ACC112 (cell line): ENCODE measurements at regions not wholly inside any gene's neighbourhood (a gene's known extent, or its start where the extent isn't known, plus 50 kb on each side); places are given as distances from the start of the nearest gene placed in this dataset.
"Not testable (repeated sequence)": the region's sequence is repeated elsewhere in the genome, so short reads cannot be mapped to it uniquely, and the experiment has no call there.

Experiments
- H2AFZ ChIP-seq: fragments of 200-600 bp; sonication (generic); one replicate; pipeline ENCODE4 v1.6.0; 2017; ENCODE audit warnings: antibody characterized with exemption, low read length; ENCODE audit not compliant: unreplicated experiment
- H3K27ac ChIP-seq: fragments of 200-600 bp; sonication (generic); 2 replicates; pipeline ENCODE4 v1.5.1; 2014; ENCODE audit warnings: low read depth, mild to moderate bottlenecking, antibody characterized with exemption, low read length, moderate library complexity
- H3K27me3 ChIP-seq: fragments of 200-600 bp; sonication (generic); 2 replicates; pipeline ENCODE4 v1.6.1; 2014; ENCODE audit warnings: mild to moderate bottlenecking, antibody characterized with exemption, low read length, moderate library complexity, mixed read lengths; ENCODE audit not compliant: insufficient read depth
- H3K36me3 ChIP-seq: fragments of 200-600 bp; sonication (generic); 2 replicates; pipeline ENCODE4 v1.6.1; 2016; ENCODE audit warnings: mild to moderate bottlenecking, antibody characterized with exemption, low read length, moderate library complexity, mixed read lengths; ENCODE audit not compliant: insufficient read depth
- H3K4me1 ChIP-seq: fragments of 200-600 bp; sonication (generic); one replicate; pipeline ENCODE4 v1.6.1; 2016; ENCODE audit warnings: low read length, mixed read lengths; ENCODE audit not compliant: insufficient read depth, unreplicated experiment, control insufficient read depth
- H3K4me3 ChIP-seq: fragments of 200-600 bp; sonication (generic); 2 replicates; pipeline ENCODE4 v1.5.1; 2014; ENCODE audit warnings: mild to moderate bottlenecking, low read depth, low read length
- H3K79me2 ChIP-seq: fragments of 200-600 bp; sonication (generic); one replicate; pipeline ENCODE4 v1.6.0; 2016; ENCODE audit warnings: low read length; ENCODE audit not compliant: control insufficient read depth, unreplicated experiment, insufficient read depth

- Histone ChIP-seq H3K36me3 (no peaks in the 10 kb centered on the region), H3K4me1 (no peaks in the 10 kb centered on the region), H3K4me3 (no peak overlapping the region), H3K27me3 (no peaks in the 10 kb centered on the region), H3K79me2 (no peaks in the 10 kb centered on the region), H3K27ac (no peak overlapping the region), H2AFZ (no peak overlapping the region)
Measured at GRCh38 chr3:67941433-67942030, 287.1 kb upstream of the SUCLG2 start.

DNA sequence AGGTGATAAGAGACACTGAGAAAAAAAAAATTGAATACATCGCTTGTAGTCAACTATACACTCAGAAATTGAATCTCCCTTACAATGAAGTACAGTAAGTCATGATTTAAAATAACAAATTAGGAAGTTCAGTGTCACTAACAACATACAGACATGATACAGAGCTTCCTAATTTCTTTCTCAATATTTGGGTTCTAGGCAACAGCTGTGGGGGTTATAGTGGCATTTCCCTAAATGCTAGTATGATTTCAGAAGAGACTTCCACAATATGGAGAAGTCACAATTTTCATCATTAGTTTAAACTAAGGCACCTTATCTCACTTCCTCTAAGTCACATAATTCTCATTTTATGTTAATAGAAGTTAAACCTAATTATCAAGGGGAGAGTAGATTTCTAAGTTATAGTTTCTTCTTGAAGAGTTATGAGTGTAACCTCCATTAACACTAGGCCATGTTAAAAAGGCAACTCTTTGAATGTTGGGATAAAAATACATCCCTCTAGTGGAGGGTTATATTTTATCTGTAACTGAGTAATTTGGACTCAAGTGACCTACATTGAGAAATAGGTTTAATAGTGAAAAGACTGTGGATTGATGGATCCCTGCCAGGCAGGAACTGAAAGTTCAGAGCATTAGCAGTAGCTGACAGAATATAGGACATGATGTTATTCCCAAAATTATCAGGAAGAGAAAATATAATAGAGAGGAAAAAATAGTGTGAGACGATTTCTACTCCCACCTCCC, 286.0 kb upstream of the SUCLG2 start:
- H3K4me1 ChIP-seq: no peaks in the 10 kb centered on the region
- H3K27ac ChIP-seq: no peak overlapping the region

DNA sequence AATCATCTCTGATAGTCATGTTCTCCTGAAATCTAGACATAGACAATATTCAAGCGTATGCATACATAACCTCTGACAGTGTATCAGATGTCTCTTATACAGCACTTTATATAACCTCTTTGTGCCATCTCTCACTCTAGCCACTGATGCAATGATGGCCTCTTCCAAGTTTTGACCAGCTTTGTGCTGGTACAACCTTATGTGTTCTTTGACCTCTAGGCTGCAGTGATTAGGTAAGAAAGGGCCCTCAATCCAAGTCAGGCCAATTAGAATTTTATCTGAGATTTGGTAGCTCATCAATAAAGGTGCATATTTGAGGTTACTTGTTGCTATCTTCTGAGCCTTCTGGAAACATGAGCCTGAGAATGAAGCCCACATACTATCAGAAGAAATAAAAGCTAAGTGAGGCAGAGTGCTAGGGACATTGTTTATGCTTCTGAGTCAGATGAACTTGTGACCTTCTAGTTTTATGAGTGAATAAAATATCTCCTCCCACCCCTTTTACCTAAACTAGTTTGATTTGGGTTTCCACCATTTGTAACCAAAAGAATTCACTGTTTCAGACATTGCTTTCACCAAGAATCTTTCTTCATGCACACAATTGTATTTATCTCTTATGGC, 283.2 kb upstream of the SUCLG2 start:
- Histone ChIP-seq H3K27ac (no peak overlapping the region), H3K4me1 (no peaks in the 10 kb centered on the region)

More for the DNA sequence above, 286.0 kb upstream of the SUCLG2 start:
- Histone ChIP-seq H3K4me3 (no peak overlapping the region), H3K27me3 (no peaks in the 10 kb centered on the region), H2AFZ (no peak overlapping the region), H3K36me3 (no peaks in the 10 kb centered on the region), H3K79me2 (no peaks in the 10 kb centered on the region)

GRCh38 chr3:67930394-67930793, 276.0 kb upstream of the SUCLG2 start:
- H3K79me2 ChIP-seq, H3K27me3 ChIP-seq, H2AFZ ChIP-seq, H3K27ac ChIP-seq, H3K36me3 ChIP-seq, H3K4me1 ChIP-seq, H3K4me3 ChIP-seq: not testable (repeated sequence)

More for the DNA sequence above, 283.2 kb upstream of the SUCLG2 start:
- Histone ChIP-seq H3K4me3 (no peak overlapping the region), H3K27me3 (no peaks in the 10 kb centered on the region), H3K36me3 (no peaks in the 10 kb centered on the region), H2AFZ (no peak overlapping the region), H3K79me2 (no peaks in the 10 kb centered on the region)

GRCh38 chr3:67923796-67924195, 269.4 kb upstream of the SUCLG2 start:
- no peak overlapping the region for H3K4me3 ChIP-seq
- no peaks in the 10 kb centered on the region for H3K36me3 ChIP-seq
- no peak overlapping the region for H3K27ac ChIP-seq
- H3K4me1 ChIP-seq: no peaks in the 10 kb centered on the region
- H3K79me2 ChIP-seq: no peaks in the 10 kb centered on the region
- H3K27me3 ChIP-seq: no peaks in the 10 kb centered on the region
- no peak overlapping the region for H2AFZ ChIP-seq

GRCh38 chr3:67920969-67921368, 266.6 kb upstream of the SUCLG2 start:
- no peak overlapping the region for H3K27ac ChIP-seq
- H3K4me1 ChIP-seq: no peaks in the 10 kb centered on the region
- no peaks in the 10 kb centered on the region for H3K79me2 ChIP-seq
- no peak overlapping the region for H2AFZ ChIP-seq
- H3K36me3 ChIP-seq: no peaks in the 10 kb centered on the region
- H3K4me3 ChIP-seq: no peak overlapping the region
- H3K27me3 ChIP-seq: no peaks in the 10 kb centered on the region

DNA sequence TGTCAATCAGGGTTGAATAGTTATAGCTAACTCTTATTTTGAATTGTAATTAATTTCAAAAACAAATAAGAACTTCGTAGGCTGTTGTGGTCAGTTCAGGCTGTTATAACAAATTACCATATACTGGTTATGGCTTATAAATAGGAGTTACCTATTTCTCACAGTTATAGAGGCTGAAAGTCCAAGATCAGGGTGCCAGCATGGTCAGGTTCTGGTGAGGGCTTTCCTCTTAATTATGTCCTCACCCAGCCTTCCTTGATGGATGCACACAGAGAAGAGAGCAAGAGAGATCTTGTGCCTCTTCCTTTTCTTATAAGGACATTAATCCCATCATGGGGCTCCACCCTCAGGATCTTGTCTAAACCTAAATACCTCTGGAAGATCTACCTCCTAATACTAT, 265.9 kb upstream of the SUCLG2 start:
- no peaks in the 10 kb centered on the region for H3K79me2 ChIP-seq
- no peak overlapping the region for H3K27ac ChIP-seq
- H2AFZ ChIP-seq: no peak overlapping the region

DNA sequence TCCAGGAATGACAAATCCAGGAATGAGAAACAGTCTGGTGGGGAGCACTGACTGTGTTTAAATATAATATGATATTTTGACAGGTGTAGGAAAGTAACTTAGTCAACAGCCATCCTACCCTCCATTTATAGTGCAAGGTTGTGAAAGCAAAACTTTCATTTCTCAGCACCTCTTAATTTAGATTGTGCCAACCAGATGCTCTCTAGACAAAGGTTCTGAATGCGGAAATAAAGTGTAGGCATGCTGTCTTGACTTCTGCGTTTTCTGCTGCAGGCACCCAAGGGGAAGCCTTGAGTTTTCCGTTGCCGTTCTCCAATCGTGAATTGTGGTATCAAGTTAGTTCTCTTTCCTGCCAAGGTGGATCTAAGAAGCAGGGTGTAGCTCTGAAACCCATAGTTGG, 261.9 kb upstream of the SUCLG2 start:
- no peaks in the 10 kb centered on the region for H3K79me2 ChIP-seq

More for the DNA sequence above, 265.9 kb upstream of the SUCLG2 start:
- Histone ChIP-seq H3K4me3 (no peak overlapping the region), H3K4me1 (no peaks in the 10 kb centered on the region), H3K27me3 (no peaks in the 10 kb centered on the region), H3K36me3 (no peaks in the 10 kb centered on the region)

DNA sequence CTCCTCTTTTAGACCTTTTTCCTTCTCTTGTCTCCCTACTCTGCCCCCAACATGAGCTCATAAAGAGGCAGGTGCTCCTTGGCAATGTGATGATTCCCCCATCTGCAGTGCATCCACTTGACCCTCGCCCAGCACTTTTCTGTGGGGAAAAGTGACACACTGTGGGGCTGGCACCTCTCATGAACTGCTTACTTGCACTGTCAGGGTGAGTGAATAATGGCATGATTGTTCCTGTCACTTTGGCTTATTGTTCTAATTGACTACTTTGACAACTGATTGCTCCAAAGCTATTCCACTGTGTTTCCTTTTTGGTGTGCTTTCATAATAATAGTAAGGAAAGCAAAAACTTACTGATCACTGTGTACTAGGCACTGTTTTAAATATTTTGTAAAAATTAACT, 253.3 kb upstream of the SUCLG2 start:
- Histone ChIP-seq H3K4me3 (no peak overlapping the region), H3K27me3 (no peaks in the 10 kb centered on the region), H3K27ac (no peak overlapping the region), H3K79me2 (no peaks in the 10 kb centered on the region), H3K36me3 (no peaks in the 10 kb centered on the region), H3K4me1 (no peaks in the 10 kb centered on the region), H2AFZ (no peak overlapping the region)

More for the DNA sequence above, 261.9 kb upstream of the SUCLG2 start:
- H3K27ac ChIP-seq: no peak overlapping the region
- no peaks in the 10 kb centered on the region for H3K4me1 ChIP-seq
- H2AFZ ChIP-seq: no peak overlapping the region
- no peaks in the 10 kb centered on the region for H3K36me3 ChIP-seq
- no peak overlapping the region for H3K4me3 ChIP-seq
- H3K27me3 ChIP-seq: no peaks in the 10 kb centered on the region

DNA sequence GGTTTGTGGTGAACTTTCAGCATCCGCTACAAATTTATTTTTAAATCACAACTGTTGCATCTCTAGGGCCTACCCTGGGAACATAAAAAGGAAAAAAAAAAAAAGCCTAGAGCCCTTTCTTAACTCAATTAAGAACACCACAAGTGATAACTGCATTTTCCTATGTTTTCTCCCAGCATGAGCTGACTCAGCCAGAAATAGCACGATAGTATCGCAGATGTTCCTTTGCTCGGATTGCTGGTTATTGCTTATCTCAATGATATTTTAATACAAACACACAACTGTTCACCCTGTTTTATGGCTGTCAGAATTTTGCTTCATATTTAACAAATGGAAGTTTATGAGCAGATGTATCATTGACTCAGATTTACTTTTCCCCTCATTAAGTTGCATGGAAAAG, 251.8 kb upstream of the SUCLG2 start:
- Histone ChIP-seq H3K79me2 (no peaks in the 10 kb centered on the region), H3K27ac (no peak overlapping the region), H3K4me1 (no peaks in the 10 kb centered on the region), H3K36me3 (no peaks in the 10 kb centered on the region), H3K4me3 (no peak overlapping the region), H3K27me3 (no peaks in the 10 kb centered on the region), H2AFZ (no peak overlapping the region)

DNA sequence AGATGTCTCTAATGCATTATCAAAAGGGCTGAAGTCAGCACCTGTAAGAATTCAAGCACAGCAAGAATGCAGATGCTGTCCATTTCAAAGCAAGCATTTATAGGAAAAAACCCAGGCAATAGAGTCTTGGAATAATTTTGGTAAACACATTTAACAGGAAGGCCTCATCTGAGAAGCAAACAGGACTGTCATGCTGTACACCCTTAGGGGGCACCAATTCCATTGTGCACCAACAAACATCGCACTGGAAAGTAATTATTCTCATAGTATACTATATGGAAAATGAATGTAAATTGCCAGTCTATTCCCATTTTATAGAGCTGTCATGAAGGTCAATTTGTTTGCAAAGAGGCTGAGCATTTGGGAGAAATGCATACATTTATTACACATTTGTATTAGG, 247.3 kb upstream of the SUCLG2 start:
- no peaks in the 10 kb centered on the region for H3K79me2 ChIP-seq
- no peaks in the 10 kb centered on the region for H3K4me1 ChIP-seq
- H3K27me3 ChIP-seq: no peaks in the 10 kb centered on the region
- no peak overlapping the region for H3K4me3 ChIP-seq
- H3K27ac ChIP-seq: no peak overlapping the region
- no peaks in the 10 kb centered on the region for H3K36me3 ChIP-seq
- H2AFZ ChIP-seq: no peak overlapping the region
